Inflammatory macrophage (primary cell): ENCODE measurements at regions not wholly inside any gene's neighbourhood (a gene's known extent, or its start where the extent isn't known, plus 50 kb on each side); places are given as distances from the start of the nearest gene placed in this dataset.
"Not testable (repeated sequence)": the region's sequence is repeated elsewhere in the genome, so short reads cannot be mapped to it uniquely, and the experiment has no call there.

Experiments used
- DNase-seq, 2 donors: peaks; one replicate each; pipeline ENCODE4 v3.0.0-alpha.2; 2020 to 2022

DNA sequence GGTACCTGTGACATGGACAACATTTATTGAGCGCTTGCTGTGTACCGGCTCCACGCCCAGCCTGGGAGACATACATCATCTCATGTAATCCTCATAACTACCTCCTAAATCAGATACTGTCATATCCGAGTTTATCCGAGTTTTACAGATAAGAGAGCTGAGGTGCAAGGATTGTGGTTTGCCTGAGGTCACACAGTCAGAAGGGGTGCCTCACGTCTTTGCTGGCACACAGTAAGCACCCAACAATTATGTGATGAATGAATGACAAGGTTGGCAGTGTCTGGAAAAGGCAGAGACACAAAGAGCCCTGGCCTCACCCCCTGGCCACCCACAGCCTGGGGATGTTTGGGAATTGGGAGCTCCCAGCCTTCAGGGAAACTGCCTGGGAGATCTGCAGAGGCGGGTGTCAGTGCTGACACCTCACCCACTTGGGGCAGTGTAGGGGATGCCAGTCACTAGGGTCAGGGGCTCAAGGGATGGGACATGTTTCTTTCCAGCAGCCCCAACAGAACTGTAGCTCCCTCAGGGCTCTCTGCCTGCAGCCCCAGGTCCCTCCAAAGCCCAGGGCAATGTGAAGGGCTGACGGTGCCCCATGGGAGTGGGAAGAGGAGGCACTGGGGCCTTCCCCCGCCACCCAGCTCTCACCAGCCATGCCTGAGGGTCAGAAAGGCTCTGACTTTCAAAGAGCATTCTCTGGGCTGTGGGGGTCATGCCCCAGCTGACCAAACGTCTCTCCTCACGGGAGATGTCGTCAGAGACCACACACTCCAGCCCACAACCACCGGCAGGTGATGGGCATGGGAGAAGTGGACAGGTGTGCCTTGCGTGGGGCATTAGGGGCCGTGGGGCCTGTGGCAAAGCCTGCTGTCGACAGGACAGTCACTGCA lies 157.5 kb downstream of the ZFP36L2 start:
- DNase-seq = no peak

- no peak for DNase-seq
Observed at GRCh38 chr2:43068041-43068533, 158.3 kb downstream of the ZFP36L2 start.

- DNase-seq = no peak
Observed at GRCh38 chr2:43067254-43068040, 159.0 kb downstream of the ZFP36L2 start.

GRCh38 chr2:43066541-43067253 lies 159.7 kb downstream of the ZFP36L2 start:
- DNase-seq = not testable (repeated sequence)

DNA sequence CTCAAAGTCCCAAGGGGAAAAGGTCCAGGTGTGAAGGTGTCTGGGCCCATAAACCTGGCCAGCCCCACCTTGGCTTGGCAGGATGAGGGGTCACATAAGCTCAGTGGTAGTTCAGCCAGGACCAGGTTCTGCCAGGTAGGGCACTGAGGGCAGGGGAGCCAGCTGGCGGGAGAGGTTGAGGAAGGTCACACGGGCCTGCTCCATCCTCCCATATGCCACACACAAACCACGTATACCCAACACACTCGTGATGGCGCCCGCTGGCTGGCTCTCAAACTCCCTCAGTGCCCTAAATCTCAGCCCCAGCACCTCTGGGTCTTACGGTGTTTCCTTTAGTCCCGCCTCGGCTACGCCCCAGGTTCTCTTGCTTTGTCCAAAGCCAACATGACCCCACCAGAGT lies 160.5 kb downstream of the ZFP36L2 start:
- no peak for DNase-seq

- DNase-seq = no peak
Observed at GRCh38 chr2:43065036-43065435, 161.4 kb downstream of the ZFP36L2 start.

GRCh38 chr2:43063096-43063495 lies 163.3 kb downstream of the ZFP36L2 start:
- not testable (repeated sequence) for DNase-seq

DNA sequence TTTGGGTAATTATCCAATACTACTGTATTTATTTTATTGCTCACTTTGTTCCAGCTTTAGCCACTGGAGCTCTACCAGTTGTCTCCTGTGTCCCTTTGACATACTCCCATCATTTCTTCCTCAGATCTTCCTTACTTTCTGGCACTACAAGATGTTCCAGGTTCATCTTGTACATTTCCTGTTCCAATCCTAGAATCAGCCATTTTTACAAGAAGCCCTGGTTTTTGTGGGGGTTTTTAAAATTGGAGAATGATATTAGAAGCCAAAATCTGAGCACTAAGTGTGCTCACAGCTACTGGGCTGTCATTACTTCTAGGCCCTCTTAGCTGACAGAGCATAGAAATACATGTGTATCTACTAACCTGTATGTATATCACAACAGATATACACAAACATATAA lies 164.3 kb downstream of the ZFP36L2 start:
- no peak for DNase-seq

GRCh38 chr2:43060390-43061016 lies 165.9 kb downstream of the ZFP36L2 start:
- no peak for DNase-seq

- peak; percentile 24 to 50 for DNase-seq
Observed at GRCh38 chr2:43059183-43059897, 167.1 kb downstream of the ZFP36L2 start.

DNA sequence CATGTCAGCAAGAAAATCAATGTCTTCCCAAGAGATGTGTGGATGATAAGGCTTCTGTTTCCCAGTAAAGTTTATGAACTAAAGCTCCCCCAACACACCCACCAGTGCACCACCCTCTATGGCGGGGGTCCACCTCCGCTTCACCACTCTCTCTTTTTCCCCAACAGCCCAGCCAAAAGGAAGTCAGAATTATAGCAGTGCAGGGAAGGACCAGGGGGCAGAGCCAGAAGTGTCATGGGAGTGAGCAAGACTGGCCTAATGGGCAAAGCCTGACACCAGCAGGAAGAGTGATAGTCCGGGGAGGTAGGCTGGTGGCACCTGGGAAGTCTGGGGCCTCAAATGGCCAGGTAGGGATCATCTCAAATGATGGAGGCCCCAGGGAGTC lies 167.7 kb downstream of the ZFP36L2 start:
- DNase-seq = no peak

DNA sequence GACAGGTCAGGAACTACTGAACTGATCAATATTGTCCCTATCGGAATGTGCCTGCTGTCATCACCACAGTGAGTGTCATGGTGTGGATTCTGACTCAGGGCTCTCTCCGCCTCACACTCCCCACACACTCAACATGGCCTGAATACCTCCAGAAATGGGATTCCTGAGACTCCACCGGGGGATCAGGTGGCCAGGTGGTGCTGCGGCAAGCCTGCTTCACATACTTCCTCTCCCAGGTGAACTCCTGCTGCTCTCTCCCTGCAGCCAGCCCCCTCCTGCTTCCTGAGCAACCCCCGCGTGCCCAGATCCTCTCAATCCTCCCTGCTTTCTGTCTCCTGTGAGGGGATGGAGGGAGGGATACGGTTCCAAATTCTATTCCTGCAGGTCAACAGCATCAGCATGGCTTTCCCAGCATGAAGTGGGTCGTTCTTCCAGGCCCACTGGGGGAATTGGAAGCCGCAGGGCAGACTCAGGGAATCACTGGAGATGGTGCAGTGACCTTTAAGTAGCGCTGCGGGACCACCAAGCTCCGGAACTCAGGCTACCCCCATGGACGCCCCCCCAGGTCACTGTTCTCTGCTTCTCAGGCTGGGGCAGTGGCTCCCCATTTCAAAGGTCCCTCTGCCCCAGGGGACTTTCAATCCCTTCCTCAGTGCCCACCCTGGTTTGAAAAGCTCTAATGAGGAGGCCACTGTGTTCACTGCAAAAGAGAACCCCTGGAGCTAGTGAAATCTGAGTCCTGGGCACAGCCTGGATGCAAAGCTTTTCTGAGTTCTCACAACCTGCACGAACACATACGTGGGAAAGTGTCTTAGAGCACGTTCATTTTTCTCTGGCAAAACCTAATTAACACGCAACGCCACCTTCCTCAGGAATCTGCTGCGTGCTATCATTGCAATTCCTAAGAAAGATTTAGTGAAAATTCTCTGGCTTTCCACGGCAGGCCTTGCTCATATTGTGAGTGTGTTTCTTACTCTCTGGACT lies 168.4 kb downstream of the ZFP36L2 start:
- DNase-seq = no peak

DNA sequence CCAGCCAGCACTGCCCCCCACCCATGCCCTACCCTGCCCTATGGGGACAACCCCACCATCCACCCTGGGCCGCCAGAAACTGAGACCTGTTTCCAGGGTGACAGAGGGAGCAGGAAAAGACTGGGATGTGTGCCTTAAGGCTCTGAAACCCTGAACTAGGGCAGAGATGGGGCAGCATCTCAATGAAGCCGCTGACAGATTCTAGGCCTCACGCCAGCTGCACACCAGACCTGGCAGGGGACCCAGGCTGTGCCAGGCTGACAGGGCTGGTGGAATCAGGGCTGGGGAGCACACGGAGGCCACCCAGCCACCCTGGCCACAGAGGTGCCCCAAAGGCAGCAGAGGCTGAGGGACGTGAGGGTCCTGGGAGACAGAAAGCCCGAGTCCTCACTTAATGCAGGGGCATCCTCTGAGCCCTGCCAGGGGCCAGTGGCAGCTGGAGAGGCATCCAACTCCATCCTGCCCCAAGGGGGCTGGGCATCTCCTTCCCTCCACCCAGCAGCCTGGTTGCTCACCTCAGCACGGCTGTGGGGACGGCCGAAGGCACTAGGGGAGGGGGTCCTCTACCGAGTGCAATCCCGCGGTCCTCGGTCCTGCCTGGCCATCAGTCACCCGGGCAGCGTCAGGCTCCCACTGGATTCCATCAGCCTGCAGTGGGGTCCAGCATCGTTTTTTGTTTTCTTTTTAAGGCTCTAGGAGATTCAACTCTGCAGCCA lies 169.2 kb downstream of the ZFP36L2 start:
- DNase-seq = no peak

GRCh38 chr2:43055985-43056384 lies 170.4 kb downstream of the ZFP36L2 start:
- no peak for DNase-seq

DNA sequence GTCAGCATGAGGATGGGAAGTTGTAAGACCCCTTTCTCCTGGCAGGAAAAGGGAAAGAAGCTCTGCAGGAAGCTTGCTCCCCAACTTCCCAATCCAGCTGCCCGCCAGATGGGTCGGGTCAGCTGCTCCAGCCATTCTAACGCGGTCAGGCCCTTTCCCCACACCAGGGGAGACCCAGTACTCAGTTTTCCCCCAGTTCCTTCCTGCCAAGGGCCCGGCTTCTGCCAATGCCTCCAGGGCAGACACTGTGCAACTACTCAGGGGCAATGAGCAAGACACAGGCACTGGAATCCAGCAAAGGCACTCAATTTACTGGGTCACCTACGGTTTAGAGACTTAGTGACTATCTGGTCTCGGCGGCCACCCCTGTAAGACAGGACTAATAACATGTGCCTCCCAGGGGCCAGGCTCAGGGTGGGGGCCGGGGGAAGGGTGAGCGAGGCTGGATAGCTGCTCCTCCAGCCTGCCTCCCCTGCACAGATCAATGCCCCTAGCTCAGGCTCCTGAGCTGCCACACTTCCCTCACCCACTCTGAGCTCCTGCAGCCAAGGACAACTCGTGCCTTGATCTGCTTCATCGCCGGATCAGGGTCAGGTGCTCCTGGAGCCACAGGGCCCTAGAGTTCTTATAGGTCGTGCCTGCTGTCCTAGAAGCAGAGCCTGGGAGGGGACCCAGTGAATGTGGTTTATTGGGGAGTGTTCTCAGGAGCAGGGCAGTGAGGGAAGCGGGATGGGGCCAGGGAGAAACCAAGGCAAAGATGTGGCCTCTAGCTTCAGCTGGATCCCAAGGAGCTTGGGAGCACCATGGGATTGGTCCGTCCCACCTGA lies 171.1 kb downstream of the ZFP36L2 start:
- DNase-seq = no peak

DNA sequence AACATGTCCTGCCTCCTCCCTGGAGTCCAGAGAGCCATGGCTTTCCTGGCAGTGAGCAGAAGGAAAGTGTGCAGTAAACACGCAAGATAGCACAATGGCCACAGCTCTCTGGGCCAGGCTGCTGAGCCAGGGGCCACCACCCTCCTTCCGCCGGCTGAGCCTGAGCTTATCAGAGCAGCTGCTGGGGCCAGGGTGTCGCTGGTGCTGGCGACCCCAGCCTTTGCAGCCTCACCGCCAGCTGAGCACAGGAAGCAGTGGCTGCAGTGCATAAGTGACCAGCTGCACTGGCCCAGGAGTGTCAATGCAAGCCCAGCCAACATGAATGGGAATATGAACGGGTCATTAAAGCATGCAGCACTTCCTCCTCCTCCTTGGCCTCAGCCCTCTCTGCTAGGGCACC lies 172.0 kb downstream of the ZFP36L2 start:
- no peak for DNase-seq

DNA sequence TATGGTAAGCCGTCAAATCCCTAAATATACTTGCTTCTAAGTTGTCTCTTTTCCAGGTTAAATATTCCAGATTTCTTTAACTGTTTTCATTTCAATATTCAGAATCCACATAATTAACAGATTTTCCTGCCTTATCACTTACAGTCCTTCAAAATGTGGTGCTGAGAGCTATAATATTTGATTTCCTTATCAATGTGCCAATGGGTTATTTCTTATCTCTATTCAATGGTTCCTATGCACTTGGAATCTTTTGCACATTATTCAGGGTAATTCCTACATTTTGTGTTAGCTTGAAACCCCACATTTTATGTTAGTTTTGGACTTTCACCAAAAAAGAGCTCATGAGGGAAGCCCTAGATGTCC lies 173.5 kb downstream of the ZFP36L2 start:
- DNase-seq = no peak

- no peak for DNase-seq
Observed at GRCh38 chr2:43052204-43052943, 174.0 kb downstream of the ZFP36L2 start.
